Uterus (tissue), 3 donors: ENCODE measurements at regions not wholly inside any gene's neighbourhood (a gene's known extent, or its start where the extent isn't known, plus 50 kb on each side); places are given as distances from the start of the nearest gene placed in this dataset.

Experiments used
- DNase-seq, 2 donors: peaks; one replicate each; pipeline ENCODE4 v3.0.0-alpha.2; 2019 to 2020
- H3K27ac ChIP-seq, 2 donors: fragments of 200-600 bp; sonication (generic); 1 replicate in 1 of 2; 2 replicates in 1 of 2; pipeline ENCODE4 v1.5.1; 2016 to 2018
- H3K27me3 ChIP-seq, 2 donors: fragments of 200-600 bp; sonication (generic); one replicate each; pipeline ENCODE4 v1.5.1; 2018 to 2019; ENCODE audit warnings: control low read depth in 1 of 2
- H3K36me3 ChIP-seq, 2 donors: fragments of 200-600 bp; sonication (generic); one replicate each; pipeline ENCODE4 v1.5.1; 2019; ENCODE audit warnings: control low read depth in 1 of 2
- H3K4me1 ChIP-seq, 2 donors: fragments of 200-600 bp; sonication (generic); one replicate each; pipeline ENCODE4 v1.5.1; 2018 to 2019; ENCODE audit warnings: control low read depth in 1 of 2
- H3K4me3 ChIP-seq, 2 donors: fragments of 200-600 bp; sonication (generic); 1 replicate in 1 of 2; 2 replicates in 1 of 2; pipeline ENCODE4 v1.5.1; 2018 to 2019; ENCODE audit warnings: mild to moderate bottlenecking in 1 of 2
- H3K9me3 ChIP-seq, 2 donors: fragments of 200-600 bp; sonication (generic); one replicate each; pipeline ENCODE4 v1.5.1; 2019; ENCODE audit warnings: control low read depth in 1 of 2
- CTCF ChIP-seq, 4 experiments: fragments of 200-600 bp in 2 of 4; fragments of 450-650 bp in 2 of 4; sonication (generic) in 2 of 4; IDR thresholded peaks; one replicate each; pipeline ENCODE4 v1.5.1; 2016 to 2019; ENCODE audit warnings: antibody characterized with exemption in 4 of 4, mild to moderate bottlenecking in 2 of 4, moderate library complexity in 1 of 4
- POLR2A ChIP-seq, 2 donors: fragments of 450-650 bp; IDR thresholded peaks; one replicate each; pipeline ENCODE4 v1.6.1; 2016; ENCODE audit warnings: antibody characterized with exemption in 2 of 2, mild to moderate bottlenecking in 1 of 2, moderate library complexity in 1 of 2
- intact Hi-C: fragments of 100-400 bp; cut with DNase I; formaldehyde crosslinking; loops from one replicate; pipeline ENCODE4 v1.15.1; 2023; ENCODE audit warnings: low total_unique reads
- donor health status: DM: yes; HTN: yes; CAD: no.

- no peaks in the 10 kb centered on the region for H3K36me3 ChIP-seq
- peaks cover 0 to 3% of the 10 kb centered on the region in 2 donors for H3K9me3 ChIP-seq
- no peak for DNase-seq
- intact Hi-C loops = no loop called here
- no peak overlapping the region for H3K4me3 ChIP-seq
- no peaks in the 10 kb centered on the region for H3K4me1 ChIP-seq
- no peaks in the 10 kb centered on the region for H3K27me3 ChIP-seq
- TF ChIP-seq POLR2A (IDR thresholded peaks at IDR 0.05) = no peak
- TF ChIP-seq CTCF (IDR thresholded peaks at IDR 0.05) = no peak
- no peak overlapping the region for H3K27ac ChIP-seq
Observed at GRCh38 chr14:86055512-86056075, 525.6 kb downstream of the FLRT2 start.

- H3K4me1 ChIP-seq = no peaks in the 10 kb centered on the region
- TF ChIP-seq POLR2A (IDR thresholded peaks at IDR 0.05) (no peak), CTCF (IDR thresholded peaks at IDR 0.05) (no peak)
- no peak overlapping the region for H3K27ac ChIP-seq
- no peak overlapping the region for H3K4me3 ChIP-seq
- H3K36me3 ChIP-seq = no peaks in the 10 kb centered on the region
- no peaks in the 10 kb centered on the region for H3K27me3 ChIP-seq
- intact Hi-C loops = no loop called here
- no peak for DNase-seq
- H3K9me3 ChIP-seq = peaks cover 0 to 3% of the 10 kb centered on the region in 2 donors
Observed at GRCh38 chr14:86052868-86053267, 522.9 kb downstream of the FLRT2 start.

- intact Hi-C loops = no loop called here
- no peak for TF ChIP-seq CTCF (IDR thresholded peaks at IDR 0.05)
- TF ChIP-seq POLR2A (IDR thresholded peaks at IDR 0.05) = no peak
- Histone ChIP-seq H3K27me3 (no peaks in the 10 kb centered on the region), H3K36me3 (no peaks in the 10 kb centered on the region), H3K4me1 (no peaks in the 10 kb centered on the region), H3K4me3 (no peak overlapping the region), H3K9me3 (peaks cover 0 to 3% of the 10 kb centered on the region in 2 donors), H3K27ac (no peak overlapping the region)
- no peak for DNase-seq
Observed at GRCh38 chr14:86050757-86051156, 520.8 kb downstream of the FLRT2 start.

GRCh38 chr14:86050072-86050683 lies 520.2 kb downstream of the FLRT2 start:
- intact Hi-C loops = no loop called here
- TF ChIP-seq CTCF (IDR thresholded peaks at IDR 0.05) (no peak), POLR2A (IDR thresholded peaks at IDR 0.05) (no peak)

GRCh38 chr14:86039176-86039575 lies 509.2 kb downstream of the FLRT2 start:
- intact Hi-C loops = no loop called here
- H3K36me3 ChIP-seq = no peaks in the 10 kb centered on the region
- no peak overlapping the region for H3K4me3 ChIP-seq
- H3K4me1 ChIP-seq = no peaks in the 10 kb centered on the region
- DNase-seq = no peak
- H3K27ac ChIP-seq = no peak overlapping the region
- H3K9me3 ChIP-seq = no peaks in the 10 kb centered on the region
- H3K27me3 ChIP-seq = no peaks in the 10 kb centered on the region
- TF ChIP-seq CTCF (IDR thresholded peaks at IDR 0.05) (no peak), POLR2A (IDR thresholded peaks at IDR 0.05) (no peak)

More at GRCh38 chr14:86050072-86050683, 520.2 kb downstream of the FLRT2 start:
- peaks cover 0 to 3% of the 10 kb centered on the region in 2 donors for H3K9me3 ChIP-seq
- no peak overlapping the region for H3K4me3 ChIP-seq
- no peaks in the 10 kb centered on the region for H3K36me3 ChIP-seq
- no peak overlapping the region for H3K27ac ChIP-seq
- H3K4me1 ChIP-seq = no peaks in the 10 kb centered on the region
- no peaks in the 10 kb centered on the region for H3K27me3 ChIP-seq
- DNase-seq = no peak
